ENCODE measurements at regions not wholly inside any gene's neighbourhood (a gene's known extent, or its start where the extent isn't known, plus 50 kb on each side); places are given as distances from the start of the nearest gene placed in this dataset.
"Not testable (repeated sequence)": the region's sequence is repeated elsewhere in the genome, so short reads cannot be mapped to it uniquely, and the experiment has no call there.

DNA sequence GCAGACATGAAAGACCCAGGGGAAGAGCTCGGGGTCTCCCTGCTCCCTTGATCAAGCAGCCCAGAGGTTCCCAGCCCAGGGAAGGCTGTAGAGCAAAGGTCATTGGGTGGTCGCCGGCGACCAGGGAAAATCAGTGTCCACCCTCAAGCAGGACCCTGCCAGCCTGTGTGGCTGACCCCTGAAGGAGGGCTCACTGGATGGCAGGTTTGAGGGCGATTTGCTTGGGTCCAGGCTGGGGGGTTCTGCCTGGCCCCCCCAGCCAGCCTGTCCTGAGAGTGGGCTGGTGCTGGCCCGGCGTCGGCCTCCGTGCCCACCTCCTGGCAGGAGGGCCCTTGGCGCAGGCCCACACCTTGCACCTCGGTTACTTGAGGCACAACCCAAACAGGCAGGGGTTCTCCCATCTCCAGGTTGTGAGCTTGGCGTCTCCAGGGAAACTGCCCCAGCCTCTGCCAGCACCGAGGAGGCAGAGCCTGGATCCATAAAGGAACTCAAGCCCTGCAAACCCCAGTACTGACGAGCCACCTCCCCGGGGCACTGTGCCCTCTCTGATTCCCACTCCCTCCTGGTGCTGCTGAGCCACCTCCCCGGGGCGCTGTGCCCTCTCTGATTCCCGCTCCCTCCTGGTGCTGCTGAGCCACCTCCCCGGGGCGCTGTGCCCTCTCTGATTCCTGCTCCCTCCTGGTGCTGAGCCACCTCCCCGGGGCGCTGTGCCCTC is 329.0 kb upstream of the SFSWAP start:
- DNase-seq = no peak

DNA sequence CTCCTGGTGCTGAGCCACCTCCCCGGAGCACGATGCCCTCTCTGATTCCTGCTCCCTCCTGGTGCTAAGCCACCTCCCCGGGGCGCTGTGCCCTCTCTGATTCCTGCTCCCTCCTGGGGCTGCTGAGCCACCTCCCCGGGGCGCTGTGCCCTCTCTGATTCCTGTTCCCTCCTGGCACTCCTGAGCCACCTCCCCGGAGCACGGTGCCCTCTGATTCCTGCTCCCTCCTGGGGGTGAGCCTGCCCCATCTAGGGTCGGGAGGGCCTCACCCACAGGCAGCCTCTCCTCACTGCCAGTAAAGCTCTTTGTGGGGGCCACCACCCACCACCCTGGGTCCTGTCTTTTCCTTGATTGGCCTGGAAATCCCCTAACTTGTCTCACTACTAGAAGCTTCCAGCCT is 327.6 kb upstream of the SFSWAP start:
- no peak for DNase-seq

DNA sequence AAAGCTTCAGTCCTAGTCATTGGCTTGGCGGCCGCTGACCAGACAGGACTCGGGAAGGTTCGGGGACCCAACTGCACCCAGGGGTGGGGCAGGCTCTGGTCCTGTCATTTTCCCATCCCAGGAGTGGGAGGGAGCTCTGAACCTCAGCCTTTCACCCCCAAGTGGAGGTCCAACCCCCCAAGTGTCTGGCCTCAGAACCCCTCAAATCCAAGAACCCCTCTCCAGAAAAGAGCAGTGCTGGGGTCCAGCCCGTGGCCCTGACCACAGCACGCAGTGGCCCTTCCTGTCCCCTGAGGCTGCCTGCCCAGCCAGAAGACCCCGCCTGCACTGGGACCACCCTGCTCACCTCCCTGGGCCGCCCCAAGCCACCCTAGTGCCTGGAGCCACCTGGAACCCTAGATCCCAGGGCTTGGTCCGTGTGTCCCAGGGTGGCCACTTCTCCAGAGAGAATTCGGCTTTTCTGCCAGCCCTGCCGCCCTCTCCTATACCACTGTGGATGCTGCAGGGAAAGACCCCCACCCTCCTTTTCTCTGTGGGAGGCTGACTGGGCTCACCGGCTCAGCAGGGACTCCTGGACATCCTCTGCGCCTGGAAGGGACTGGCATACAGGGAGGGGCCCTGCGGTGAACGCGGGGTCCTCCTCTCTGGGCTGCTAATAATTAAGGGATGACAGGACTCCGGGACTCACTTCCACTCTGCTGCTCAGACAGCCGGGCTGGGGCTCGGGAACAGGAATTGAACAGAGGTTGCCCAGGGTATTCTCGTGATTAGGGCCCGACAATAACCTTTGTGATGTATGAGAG is 326.9 kb upstream of the SFSWAP start:
- no peak for DNase-seq

DNA sequence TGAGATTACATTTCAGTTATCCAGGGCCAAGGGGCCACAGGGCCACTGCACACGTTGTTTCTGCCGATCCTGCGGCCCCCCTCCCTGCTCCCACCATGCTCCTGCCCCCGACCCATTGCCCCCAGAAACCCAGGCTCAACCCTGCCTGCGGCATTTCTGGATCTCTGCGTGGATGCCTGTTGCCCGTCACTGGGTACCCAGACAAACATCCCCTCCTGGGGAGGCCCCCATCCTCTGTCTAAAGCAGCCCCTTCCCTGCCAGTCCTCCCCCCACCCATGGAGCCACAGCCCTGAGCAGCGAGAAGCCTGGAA is 326.4 kb upstream of the SFSWAP start:
- no peak for DNase-seq

DNA sequence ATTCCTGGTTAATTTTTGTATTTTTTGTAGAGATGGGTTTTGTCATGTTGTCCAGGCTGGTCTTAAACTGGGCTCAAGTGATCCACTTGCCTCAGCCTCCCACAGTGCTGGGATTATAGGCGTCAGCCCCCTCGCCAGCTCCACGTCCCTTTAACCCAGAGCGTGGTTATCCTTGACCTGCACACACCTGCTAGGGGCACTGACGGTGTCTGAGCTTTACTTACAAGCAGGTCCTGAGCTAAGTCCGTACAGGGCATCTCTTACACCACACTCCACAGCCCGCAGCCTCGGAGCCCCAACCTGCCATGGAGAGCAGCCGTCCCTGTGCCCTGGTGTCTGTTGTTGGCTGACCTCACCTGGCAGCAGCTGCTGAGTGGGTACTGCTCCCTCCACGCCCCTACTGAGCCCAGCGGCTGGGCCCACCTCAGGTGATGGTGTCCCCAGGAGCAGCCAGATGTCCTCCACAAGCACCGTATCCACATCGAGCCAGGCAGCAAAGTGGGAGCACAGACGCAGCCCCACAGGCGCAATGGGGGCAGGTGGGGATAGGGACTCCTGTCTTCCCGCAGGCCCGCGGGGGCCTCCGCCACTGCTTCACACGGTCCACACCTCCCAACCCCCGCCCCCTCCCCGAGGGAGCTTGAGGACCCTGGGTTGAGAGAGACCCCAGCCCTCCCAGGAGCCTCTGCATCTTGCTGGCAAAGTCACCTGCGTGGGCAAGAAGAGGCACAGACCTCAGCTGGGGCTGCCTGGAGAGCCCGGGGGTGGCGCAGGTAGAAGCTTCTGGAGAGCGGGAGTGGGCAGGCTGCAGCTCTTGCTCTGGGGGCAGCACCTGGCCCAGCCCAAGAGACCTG is 325.4 kb upstream of the SFSWAP start:
- no peak for DNase-seq

DNA sequence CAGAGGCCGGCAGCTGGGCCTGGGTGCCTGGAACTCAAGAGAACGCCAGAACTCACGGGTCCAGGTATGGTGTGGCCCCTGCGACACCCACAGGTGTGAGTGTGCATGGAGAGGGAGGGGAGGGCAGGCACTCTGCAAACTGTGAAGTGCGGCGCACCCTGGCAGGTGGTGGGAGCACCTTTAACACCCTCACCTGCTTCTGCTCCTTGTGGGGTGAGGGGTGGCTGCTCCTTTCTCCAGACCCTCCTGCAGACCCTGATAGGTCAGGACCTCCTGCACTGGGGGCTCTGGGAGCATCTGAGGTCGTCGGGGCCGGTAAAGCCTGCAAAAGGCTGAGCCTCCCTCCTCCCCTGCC is 324.7 kb upstream of the SFSWAP start:
- no peak for DNase-seq

DNA sequence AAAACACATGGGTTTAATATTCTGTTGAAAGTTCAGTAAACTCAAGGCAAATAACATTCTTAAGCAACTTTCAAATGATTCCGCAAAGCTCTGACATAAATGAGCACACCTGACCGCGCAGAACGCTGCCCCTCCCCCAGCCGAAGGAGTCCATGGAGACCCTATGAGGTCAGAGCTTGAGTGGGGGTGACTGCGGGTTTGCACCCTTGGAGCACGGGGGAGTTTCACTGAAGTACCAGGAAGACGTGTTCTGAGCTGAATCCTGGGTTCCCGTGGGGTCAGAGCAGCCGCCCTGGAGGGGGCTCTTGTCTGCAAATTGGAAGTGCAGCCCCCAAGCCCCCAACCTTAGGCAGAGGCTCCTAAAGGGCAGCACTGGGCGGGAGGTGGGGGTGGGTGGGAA is 324.1 kb upstream of the SFSWAP start:
- no peak for DNase-seq

DNA sequence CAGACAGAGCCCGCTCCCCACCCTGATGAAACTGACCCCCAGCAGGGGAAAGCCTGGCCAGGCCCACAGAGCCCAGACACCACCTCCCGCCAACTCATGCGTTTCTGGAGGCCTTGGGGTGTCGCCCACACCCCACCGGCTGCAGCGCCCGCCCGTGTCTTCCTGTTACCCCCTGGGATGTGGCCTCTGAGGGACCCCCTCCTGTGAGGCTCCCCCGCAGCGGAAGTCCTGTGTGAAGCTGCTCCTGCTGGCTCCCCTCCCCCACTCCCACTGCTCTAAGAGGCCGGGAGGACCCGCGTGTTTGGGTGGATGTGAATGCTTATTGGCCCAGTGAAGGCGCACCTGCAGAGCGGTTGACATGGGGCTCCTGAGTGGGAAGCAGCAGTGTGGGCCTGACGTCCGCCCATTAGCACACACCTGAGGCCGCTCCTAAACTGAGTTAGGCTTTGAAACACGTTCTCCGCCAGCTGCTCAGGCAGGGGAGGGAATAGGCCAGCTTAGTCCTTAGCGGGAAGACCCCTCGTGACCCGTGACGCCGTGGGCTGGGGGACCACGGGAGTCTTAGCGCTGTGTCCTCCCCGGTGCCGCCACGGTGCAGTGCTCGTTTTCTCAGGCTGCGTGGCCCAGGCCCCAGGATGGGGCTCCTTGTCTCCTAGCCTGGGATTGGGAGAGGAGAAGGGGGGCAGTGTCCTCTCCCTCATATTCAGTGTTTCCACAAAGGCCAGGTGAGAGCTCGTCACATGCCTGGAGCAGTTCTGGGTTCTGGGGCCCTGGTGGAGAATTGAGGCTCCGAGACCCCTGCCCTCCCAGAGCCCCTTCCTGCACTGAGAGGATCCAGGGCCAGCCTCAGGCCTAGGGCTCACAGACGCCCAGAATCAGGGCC is 323.4 kb upstream of the SFSWAP start:
- no peak for DNase-seq

DNA sequence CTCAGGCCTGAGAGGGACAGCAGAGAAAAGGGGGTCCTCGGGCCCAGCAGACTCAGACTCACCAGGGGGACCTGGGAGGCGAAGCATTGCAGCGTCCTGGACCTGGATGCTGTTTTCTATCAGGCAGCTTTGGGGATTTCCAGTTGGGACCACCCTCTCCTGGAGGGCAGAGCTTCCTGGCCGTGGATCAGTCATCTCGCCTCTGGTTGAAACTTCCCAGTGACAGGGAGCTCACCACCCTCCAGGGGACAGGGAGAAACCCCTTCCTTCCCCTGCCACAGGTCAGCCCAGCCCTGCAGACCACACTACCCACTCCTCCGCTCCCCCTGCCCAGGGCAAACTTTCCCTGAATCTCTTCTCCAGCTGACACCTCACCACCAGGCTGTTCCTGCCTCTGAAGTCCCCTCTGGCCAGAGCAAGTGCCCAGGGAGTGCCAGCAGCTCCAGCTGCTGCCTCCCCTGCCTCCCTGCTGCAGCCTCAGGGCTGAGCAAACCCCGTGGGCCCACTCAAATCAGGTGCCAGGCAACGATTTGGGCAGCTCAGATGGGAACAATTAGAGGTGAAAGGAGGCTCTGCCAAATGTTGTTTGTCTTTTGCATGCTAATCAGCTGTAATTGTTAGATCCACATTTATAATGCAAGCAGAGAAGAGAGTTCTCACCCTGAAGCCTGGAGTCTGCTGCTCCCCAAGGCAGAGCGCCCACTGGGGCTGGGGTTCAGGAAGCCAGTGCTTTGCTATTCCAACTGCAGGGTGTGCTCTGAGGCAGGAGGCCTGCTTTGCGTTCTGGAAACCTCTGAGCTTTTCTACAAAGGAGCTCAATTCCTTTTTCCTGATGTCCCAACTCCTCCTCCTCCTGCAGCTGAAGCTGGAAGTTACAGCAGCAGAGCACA is 322.5 kb upstream of the SFSWAP start:
- DNase-seq = not testable (repeated sequence)

DNA sequence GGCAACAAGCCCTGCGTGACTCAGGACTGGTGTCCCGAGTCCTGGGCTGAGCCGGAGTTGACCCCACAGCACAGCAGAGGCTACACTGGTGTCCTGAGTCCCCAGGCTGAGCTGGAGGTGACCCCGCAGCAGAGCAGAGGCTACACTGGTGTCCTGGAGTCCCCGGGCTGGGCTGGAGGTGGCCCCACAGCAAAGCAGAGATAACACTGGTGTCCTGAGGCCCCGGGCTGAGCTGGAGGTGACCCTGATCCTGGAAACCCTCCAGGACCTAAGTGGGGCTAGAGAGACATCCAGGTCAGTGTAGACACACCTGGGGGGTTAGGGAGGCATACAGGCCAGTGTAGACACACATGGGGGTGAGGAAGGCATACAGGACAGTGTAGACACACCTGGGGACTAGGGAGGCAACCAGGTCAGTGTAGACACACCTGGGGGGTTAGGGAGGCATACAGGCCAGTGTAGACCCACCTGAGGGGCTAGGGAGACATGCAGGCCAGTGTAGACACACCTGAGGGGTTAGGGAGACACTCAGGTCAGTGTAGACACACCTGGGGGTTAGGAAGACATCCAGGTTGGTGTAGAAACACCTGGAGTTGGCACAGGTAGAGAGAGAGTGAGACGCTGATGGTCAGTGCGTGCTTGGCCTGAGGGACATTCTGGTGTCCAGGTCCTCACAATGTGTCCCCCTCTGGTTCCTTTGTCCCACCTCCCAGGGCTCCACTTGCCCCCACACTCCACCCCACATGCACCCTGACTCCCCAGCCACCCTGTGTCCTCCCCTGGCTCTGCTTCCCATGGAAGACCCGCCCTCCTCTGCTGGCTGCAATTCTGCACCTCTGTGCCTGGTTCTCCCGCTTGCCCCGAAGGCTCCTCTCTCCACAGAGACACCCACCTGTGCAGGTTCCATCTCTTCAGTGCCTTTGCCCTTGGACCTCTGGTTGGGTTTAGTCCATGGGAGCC is 321.6 kb upstream of the SFSWAP start:
- no peak for DNase-seq

DNA sequence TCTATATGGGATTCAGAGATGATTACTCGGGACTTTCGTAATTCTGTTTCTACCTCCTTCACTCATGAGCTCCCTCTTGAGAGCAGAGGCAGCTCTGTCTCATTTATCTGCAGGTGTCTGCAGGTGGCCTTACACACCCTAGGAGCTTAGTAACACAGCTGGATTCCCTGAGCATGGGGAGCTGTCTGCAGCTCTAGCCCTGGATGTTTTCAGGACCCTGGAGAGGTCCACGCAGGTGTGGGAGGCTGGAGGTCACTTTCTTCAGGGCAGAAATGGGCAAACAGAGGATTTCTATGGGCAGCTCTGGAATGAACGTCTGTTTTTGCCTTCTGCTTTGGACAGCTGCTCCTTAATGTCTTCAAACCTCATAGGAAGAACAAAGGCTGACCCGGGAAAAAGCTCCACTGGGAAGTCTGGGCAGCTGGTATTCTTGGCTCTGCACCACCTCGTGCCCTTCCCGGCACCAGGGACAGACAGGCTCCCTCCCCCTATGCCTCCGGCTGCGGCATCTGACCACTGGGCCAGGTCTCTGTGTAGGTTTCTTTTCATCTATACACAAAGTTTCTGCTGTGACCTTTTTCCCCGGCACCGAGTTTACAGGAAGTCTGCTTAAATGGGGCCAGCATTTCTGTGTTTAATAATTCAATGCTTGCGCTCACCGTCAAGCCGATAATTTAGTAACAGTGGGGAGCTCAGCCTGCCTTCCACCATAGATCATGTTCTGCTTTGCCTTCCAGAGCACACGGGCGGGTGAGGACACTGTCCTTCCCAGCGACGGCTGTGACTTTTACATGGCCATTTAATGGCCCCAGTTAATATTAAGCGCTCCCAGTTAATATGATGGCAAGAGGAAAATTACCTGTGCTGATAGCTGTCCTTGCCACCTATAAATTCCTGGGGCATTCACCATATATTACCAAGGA is 320.2 kb upstream of the SFSWAP start:
- DNase-seq = no peak

DNA sequence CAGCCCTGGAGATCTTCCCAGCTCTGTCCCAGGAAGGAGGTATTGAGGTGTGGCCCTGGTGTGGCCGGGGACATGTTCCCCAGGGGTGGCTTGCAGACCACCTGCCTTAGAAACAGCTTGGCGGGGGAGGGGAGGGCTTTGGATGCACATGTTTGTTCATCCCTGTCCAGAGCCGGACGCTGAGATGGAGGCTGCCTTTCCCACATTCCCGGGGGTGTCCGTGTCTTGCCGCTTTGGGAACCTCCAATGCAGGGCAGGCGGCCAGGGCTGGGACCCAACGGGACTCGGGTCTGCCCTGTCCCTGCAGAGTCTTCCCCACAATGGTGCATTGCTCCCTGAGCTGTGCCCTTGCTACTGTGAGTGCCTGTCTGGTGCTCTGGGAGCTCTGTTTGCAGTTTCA is 319.5 kb upstream of the SFSWAP start:
- no peak for DNase-seq

DNA sequence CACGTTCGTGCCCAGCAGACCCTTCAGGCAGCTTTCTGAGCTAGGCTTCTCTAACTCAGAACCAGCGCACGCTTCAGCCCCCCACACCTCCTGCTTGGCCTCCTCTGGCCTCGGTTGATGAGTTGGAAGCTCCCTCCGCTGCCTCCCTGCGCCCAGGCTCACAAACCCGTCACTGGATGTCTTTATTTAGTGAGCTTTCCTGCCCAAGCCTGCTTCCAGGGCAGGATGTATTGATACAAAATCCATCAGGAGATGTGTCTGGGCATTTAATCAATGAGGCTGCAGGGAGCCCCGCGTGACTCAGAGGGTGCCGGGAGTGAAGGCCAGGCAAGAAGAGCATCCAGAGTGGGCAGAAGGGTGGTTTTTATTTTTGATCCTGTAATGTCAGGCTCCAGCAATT is 316.1 kb upstream of the SFSWAP start:
- DNase-seq = not testable (repeated sequence)

DNA sequence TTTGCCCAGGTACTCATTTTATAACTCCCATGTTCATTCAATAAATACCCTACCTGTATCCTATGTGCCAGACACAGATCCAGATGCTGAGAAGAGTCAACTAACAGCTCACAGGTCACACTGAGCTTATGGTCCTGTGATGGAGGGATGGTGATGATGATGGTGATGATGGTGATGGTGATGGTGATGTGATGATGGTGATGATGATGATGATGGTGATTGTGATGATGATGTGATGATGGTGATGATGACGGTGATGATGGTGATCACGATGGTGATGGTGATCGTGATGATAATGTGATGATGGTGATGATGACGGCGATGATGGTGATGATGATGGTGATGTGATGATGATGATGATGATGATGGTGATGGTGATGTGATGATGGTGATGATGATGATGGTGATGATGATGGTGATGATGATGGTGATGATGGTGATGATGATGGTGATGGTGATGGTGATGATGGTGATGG is 315.6 kb upstream of the SFSWAP start:
- DNase-seq = not testable (repeated sequence)

DNA sequence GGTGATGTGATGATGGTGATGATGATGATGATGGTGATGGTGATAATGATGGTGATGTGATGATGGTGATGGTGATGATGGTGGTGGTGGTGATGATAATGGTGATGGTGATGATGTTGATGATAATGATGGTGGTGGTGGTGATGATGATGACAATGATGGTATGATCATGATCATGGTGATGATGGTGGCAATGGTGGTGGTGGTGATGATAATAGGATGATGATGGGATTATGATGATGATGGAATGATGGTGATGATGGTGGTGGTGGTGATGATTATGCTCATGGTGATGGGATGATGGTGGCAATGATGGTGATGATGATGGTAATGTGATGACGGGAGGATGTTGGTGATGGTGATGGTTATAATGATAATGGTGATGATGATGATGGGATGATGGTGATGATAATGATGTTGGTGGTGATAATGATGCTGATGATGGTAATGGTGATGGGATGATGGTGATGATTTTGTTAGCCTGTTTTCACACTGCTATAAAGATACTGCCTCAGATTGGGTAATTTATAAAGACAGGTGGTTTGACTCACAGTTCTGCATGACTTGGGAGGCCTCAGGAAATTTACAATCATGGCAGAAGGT is 314.8 kb upstream of the SFSWAP start:
- no peak for DNase-seq

DNA sequence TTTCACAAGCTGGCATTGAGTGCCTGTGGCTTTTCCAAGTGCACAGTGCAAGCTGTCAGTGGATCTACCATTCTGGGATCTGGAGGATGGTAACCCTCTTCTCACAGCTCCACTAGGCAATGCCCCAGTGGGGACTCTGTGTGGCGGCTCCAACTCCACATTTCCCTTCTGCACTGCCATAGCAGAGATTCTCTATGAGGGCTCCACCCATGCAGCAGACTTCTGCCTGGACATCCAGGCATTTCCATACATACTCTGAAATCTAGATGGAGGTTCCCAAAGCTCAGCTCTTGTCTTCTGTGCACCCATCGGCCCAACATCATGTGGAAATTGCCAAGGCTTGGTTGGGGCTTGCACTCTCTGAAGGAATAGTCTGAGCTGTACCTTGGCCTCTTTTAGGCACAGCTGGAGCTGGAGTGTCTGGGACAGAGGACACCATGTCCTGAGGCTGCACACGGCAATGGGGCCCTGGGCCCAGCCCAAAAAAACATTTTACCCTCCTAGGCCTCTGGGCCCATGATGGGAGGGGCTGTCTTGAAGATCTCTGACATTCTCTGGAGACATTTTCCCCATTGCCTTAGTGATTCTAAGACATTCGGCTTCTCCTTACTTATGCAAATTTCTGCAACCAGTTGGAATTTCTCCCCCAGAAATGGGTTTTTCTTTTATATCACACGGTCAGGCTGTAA is 313.3 kb upstream of the SFSWAP start:
- no peak for DNase-seq

DNA sequence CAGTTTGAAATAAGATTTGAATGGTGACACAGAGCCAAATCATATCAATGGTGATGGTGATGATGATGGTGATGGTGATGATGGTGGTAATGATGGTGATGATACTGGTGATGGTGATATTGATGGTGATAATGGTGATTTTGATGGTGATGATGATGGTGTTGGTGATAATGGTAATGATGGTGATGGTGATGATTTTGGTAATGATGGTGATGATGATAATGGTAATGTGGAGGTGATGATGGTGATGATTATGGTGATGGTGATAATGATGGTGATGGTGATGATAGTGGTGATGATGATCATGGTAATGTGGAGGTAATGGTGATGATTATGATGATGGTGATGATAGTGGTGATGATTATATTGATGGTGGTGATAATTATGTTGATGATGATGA is 311.9 kb upstream of the SFSWAP start:
- no peak for DNase-seq

DNA sequence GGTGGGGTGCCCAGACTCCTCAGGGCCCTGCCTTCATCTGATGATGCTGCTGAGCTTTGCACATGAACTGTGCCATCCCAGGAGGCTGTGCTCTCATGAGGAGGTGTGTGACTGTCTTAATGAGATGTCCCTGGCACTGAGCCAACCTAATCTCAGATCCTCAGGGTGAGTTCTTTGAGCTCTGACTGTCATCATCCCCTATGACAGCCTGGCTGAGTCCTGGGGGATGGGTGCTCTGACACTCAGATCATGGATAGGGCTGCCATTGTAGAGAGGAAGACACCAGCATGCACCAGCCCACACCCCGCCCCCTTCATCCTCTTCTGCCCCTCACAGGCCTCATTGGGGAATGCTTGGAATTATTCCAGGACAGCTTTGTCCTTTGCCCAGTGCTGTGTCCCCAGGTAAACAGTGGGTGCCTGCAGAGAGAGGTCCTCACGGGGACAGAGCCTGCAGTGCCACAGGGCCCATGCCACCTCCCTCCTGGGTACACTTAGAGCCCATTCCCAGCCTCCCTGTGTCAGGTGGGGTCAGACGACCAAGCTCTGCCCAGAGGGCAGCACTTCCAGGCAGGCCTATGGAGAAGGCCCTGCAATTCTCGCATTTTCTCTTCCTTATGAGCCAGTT is 310.1 kb upstream of the SFSWAP start:
- DNase-seq = not testable (repeated sequence)
